HUES48 (cell line): ENCODE measurements at regions not wholly inside any gene's neighbourhood (a gene's known extent, or its start where the extent isn't known, plus 50 kb on each side); places are given as distances from the start of the nearest gene placed in this dataset.

ENCODE experiments used
- H3K27ac ChIP-seq: one replicate; pipeline ENCODE4 v1.7.0; 2013; ENCODE audit warnings: low read depth, low read length, inconsistent platforms
- H3K27me3 ChIP-seq: 2 replicates; pipeline ENCODE4 v1.6.1; 2013; ENCODE audit warnings: mild to moderate bottlenecking, low read length; ENCODE audit not compliant: control insufficient read depth, insufficient read depth
- H3K36me3 ChIP-seq: 2 replicates; pipeline ENCODE4 v1.6.1; 2013; ENCODE audit warnings: low read length; ENCODE audit not compliant: control insufficient read depth, insufficient read depth
- H3K4me1 ChIP-seq: 2 replicates; pipeline ENCODE4 v1.6.1; 2013; ENCODE audit warnings: mild to moderate bottlenecking, low read length; ENCODE audit not compliant: control insufficient read depth, insufficient read depth
- H3K4me3 ChIP-seq: 2 replicates; pipeline ENCODE4 v1.5.1; 2013; ENCODE audit warnings: mild to moderate bottlenecking, low read depth, low read length
- H3K9ac ChIP-seq: 2 replicates; pipeline ENCODE4 v1.6.1; 2013; ENCODE audit warnings: mild to moderate bottlenecking, low read depth, low read length, moderate library complexity
- H3K9me3 ChIP-seq: 2 replicates; pipeline ENCODE4 v1.6.1; 2013; ENCODE audit warnings: low read length; ENCODE audit not compliant: control insufficient read depth, insufficient read depth

DNA sequence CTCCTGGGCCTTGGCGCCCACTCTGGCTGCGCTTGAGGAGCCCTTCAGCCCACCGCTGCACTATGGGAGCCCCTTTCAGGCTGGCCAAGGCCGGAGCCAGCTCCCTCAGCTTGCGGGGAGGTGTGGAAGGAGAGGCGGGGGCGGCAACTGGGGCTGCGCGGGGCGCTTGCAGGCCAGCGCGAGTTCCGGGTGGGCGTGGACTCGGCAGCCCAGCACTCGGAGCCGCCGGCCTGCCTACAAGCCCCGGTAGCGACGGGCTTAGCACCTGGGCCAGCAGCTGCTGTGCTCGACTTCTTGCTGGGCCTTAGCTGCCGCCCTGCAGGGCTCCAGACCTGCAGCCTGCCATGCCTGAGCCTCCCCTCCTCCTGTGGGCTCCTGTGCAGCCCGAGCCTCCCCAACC is 141.5 kb upstream of the SLC39A10 start:
- no peaks in the 10 kb centered on the region for H3K27me3 ChIP-seq
- no peaks in the 10 kb centered on the region for H3K4me1 ChIP-seq
- H3K9ac ChIP-seq = no peak overlapping the region
- H3K9me3 ChIP-seq = no peaks in the 10 kb centered on the region
- no peaks in the 10 kb centered on the region for H3K36me3 ChIP-seq
- no peak overlapping the region for H3K27ac ChIP-seq
- H3K4me3 ChIP-seq = no peak overlapping the region

DNA sequence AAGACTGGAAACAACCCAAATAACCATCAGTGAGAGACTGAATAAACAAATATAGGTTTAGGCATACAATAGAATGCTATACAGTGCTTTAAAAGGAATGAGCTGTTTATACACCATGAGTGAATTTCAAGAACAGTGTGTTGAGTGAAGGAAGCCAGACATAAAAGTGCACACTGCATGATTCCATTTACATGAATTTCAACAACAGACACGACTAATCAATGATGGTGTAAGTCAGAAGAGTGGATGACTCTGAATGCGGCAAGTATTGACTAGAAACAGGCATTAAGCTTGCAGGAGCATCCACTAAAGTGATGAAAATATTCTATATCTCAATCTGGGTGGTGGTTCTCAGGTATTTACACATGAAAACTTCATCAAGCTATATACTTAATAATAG is 142.7 kb upstream of the SLC39A10 start:
- H3K4me1 ChIP-seq = no peaks in the 10 kb centered on the region
- H3K27me3 ChIP-seq = no peaks in the 10 kb centered on the region
- no peaks in the 10 kb centered on the region for H3K36me3 ChIP-seq
- no peaks in the 10 kb centered on the region for H3K9me3 ChIP-seq
- H3K27ac ChIP-seq = no peak overlapping the region
- no peak overlapping the region for H3K9ac ChIP-seq
- H3K4me3 ChIP-seq = no peak overlapping the region

DNA sequence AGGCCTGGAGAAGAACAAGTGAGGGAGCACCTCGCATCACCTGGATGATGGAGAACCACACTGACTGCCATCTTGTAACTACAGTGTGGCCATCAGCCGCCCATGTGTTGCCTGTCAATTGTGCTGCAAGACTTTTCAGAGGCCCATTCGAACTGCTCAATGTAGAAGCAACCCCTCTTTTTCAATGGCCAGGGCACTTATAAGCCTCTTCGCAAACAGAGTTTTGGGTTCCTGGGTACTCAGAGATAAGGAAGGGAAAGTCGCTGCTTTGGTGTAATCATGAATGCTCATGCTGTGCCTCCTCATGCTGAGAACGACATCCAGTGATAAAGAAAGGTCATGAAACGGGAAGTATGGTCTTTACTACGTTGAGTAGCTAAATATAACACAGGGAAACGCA is 143.9 kb upstream of the SLC39A10 start:
- no peak overlapping the region for H3K9ac ChIP-seq
- H3K9me3 ChIP-seq = no peaks in the 10 kb centered on the region
- no peak overlapping the region for H3K4me3 ChIP-seq
- H3K27me3 ChIP-seq = no peaks in the 10 kb centered on the region
- H3K27ac ChIP-seq = no peak overlapping the region
- no peaks in the 10 kb centered on the region for H3K4me1 ChIP-seq
- H3K36me3 ChIP-seq = no peaks in the 10 kb centered on the region

DNA sequence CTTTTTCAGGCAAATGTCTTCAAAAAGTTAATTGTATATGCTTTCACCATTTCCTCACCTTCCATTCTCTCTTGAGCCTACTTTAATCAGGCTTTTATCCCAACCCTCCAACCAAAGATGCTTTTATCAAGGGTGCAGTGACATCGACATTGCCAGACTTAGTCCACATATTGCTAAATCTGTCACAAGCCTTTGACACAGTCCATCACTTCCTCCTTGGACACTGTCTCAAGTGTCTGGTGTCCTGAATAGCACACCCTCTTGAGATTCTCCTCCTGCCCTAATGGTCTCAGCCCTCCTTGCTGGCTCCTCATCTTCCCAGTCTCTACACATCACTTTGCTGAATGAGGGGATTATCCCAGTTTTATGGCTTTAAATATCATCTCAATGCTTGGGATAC is 147.5 kb upstream of the SLC39A10 start:
- no peaks in the 10 kb centered on the region for H3K9me3 ChIP-seq
- H3K4me3 ChIP-seq = no peak overlapping the region
- no peaks in the 10 kb centered on the region for H3K4me1 ChIP-seq
- H3K9ac ChIP-seq = no peak overlapping the region
- no peaks in the 10 kb centered on the region for H3K27me3 ChIP-seq
- no peaks in the 10 kb centered on the region for H3K36me3 ChIP-seq
- no peak overlapping the region for H3K27ac ChIP-seq

DNA sequence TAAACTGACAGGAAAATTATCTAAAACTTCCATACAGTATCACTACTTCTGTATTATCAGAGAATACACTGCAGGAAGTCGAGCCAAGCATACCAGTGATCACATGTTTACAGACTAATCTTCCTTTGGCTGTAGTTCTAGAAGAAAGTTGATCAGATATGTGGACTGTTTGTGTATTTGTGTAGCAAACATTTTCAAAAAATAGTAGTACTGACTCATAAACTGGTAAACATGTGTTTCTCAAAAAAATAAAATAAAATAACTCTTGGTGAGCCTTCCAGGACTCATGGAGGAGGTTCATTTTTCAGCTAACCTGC is 148.9 kb upstream of the SLC39A10 start:
- Histone ChIP-seq H3K36me3 (no peaks in the 10 kb centered on the region), H3K9ac (no peak overlapping the region), H3K9me3 (no peaks in the 10 kb centered on the region), H3K4me1 (no peaks in the 10 kb centered on the region), H3K27ac (no peak overlapping the region), H3K27me3 (no peaks in the 10 kb centered on the region), H3K4me3 (no peak overlapping the region)

DNA sequence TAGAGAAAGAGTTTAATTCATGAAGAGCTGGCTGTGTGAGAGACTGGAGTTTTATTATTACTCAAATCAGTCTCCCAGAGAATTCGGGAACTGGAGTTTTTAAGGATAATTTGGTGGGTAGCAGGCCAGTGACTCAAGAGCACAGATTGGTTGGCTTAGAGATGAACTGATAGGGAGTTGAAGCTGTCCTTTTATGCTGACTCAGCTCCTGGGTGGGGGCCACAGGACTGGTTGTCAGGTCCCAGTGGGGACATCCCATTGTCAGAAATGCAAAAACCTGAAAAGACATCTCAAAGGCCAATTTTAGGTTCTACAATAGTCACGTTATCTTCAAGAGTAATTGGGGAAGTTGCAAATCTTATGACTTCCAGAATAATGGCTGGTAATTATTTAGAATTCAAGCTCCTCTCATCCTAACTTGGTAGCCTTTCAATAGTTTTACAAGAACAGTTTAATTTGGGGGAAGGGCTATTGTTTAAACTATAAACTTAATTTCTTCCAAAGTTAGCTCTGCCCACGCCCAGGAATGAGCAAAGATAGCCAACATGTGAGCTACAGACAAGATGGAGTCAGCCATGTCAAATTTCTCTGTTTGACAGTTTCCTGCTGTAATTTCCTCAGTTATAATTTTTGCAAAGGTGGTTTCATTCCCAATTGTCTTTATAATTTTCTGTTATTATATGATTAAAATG is 149.4 kb upstream of the SLC39A10 start:
- H3K4me1 ChIP-seq = no peaks in the 10 kb centered on the region
- H3K9ac ChIP-seq = no peak overlapping the region
- H3K27ac ChIP-seq = no peak overlapping the region
- no peaks in the 10 kb centered on the region for H3K36me3 ChIP-seq
- no peaks in the 10 kb centered on the region for H3K27me3 ChIP-seq
- no peaks in the 10 kb centered on the region for H3K9me3 ChIP-seq
- H3K4me3 ChIP-seq = no peak overlapping the region

DNA sequence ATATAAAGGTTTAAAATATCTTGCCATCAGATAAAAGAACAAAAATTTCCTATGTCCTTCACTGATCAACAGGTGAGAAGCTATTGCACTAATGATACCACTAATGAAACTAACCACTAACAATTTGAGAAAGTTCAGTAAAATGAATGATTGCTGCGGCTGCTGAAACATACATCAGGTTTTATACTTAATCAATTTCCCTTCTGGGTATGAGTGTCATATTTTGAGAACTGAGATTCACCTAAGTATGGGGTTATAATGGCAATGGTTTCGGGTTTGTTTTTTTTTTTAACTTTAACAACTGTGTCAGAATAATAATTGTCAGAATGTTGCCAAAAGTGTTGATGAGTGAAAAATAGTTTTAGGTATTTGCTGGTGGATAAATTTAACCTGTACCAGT is 151.3 kb upstream of the SLC39A10 start:
- Histone ChIP-seq H3K36me3 (no peaks in the 10 kb centered on the region), H3K4me1 (no peaks in the 10 kb centered on the region), H3K9ac (no peak overlapping the region), H3K27ac (no peak overlapping the region), H3K4me3 (no peak overlapping the region), H3K27me3 (no peaks in the 10 kb centered on the region), H3K9me3 (no peaks in the 10 kb centered on the region)

DNA sequence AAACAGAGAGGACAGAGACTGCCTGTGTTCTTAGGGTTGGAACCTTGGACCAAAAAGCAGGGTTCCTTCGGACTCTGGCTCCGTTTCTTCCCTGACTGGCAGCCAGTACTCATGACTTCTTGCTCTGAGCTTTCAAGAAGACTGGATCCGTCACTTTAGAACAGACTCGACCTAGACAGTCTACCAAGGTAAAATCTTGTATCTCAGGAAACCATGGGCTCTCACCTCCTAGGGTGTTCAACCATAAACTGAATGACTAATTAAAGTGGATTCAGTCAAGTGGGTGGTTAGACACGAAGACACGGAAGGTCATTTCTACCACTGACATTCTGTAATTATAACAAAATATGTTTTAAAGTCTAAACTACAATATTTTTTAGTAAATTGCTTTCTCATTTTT is 153.8 kb upstream of the SLC39A10 start:
- Histone ChIP-seq H3K27me3 (no peaks in the 10 kb centered on the region), H3K27ac (no peak overlapping the region), H3K4me3 (no peak overlapping the region), H3K36me3 (no peaks in the 10 kb centered on the region), H3K9ac (no peak overlapping the region), H3K9me3 (no peaks in the 10 kb centered on the region), H3K4me1 (no peaks in the 10 kb centered on the region)

DNA sequence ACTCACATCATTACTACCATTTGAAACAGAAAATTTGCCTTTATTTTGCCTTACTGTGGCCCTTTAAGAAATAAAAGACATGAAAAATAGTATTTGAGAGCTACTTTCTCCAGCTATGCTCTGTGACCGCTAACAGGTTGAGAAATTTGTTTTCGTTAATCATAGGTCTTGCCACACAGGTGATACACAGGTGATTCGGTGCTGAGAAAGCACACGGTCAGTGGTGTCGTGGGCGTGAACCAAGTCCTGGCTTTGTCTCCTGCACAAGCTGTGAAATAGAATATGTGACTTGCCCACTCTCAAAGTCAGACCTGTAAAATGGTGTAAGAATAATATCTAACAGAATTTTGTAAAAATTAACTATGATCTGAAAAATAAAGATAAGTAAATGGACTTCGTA is 155.3 kb upstream of the SLC39A10 start:
- Histone ChIP-seq H3K27me3 (no peaks in the 10 kb centered on the region), H3K9ac (no peak overlapping the region), H3K4me1 (no peaks in the 10 kb centered on the region), H3K36me3 (no peaks in the 10 kb centered on the region), H3K9me3 (no peaks in the 10 kb centered on the region), H3K4me3 (no peak overlapping the region), H3K27ac (no peak overlapping the region)

DNA sequence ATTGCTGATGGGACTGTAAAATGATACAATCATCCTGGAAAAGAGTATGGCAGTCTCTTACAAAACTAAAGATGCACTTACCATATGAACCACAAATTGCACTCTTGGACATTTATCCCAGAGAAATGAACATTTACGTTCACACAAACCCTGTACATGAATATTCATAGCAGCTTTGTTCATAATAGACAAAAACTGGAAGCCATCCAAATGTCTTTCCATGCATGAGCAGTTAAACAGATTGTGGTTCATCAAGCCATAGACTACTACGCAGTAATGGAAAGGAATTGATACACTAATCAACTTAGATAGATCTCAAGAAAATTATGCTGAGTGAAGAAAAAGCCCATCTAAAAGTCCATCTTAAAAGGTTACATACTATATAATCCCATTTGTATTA is 156.1 kb upstream of the SLC39A10 start:
- H3K36me3 ChIP-seq = no peaks in the 10 kb centered on the region
- no peak overlapping the region for H3K9ac ChIP-seq
- no peaks in the 10 kb centered on the region for H3K27me3 ChIP-seq
- no peaks in the 10 kb centered on the region for H3K4me1 ChIP-seq
- H3K27ac ChIP-seq = no peak overlapping the region
- H3K4me3 ChIP-seq = no peak overlapping the region
- no peaks in the 10 kb centered on the region for H3K9me3 ChIP-seq

DNA sequence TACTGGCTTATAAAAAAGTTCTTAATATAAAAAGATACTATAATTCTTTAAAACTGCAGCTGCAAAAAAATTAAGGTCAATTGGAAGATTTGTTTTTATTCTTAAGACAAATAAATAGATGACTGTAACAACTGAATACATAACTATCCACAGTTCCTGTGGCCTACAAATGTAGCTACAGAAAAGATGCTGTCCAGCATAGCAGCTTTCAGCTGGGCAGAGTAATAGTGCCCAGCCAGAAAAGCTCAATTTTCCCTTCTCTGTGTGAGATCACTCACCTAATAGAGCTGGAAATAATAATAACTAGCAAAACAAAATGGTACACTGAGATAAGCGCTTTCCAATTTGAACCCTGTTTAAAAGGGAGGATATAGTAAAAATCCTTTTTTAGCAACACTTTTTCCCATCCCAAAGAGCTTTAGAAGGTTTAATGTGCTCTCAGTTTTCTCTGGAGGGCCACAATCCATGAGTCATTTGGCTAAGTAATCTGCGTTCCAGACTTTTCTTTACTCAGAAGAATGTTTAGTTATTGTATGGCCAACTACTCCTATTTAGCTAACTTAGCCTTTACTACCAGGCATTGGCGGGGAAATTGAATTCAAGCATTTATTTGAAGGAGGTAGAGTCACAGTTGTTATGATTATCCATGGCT is 158.1 kb upstream of the SLC39A10 start:
- Histone ChIP-seq H3K9me3 (no peaks in the 10 kb centered on the region), H3K9ac (no peak overlapping the region), H3K4me3 (no peak overlapping the region), H3K36me3 (no peaks in the 10 kb centered on the region), H3K27ac (no peak overlapping the region), H3K4me1 (no peaks in the 10 kb centered on the region), H3K27me3 (no peaks in the 10 kb centered on the region)
